RWPE2 (cell line): ENCODE measurements at regions not wholly inside any gene's neighbourhood (a gene's known extent, or its start where the extent isn't known, plus 50 kb on each side); places are given as distances from the start of the nearest gene placed in this dataset.
A peak's percentile ranks its signal among the peaks of the same experiment; 100 is the strongest.

Experiments
- ATAC-seq: fragments of 200-7000 bp; cut with Tn5 transposase; 3 replicates; pipeline ENCODE4 v1.9.1; 2021; ENCODE audit warnings: low read depth
- DNase-seq: peaks from one replicate; pipeline ENCODE4 v3.0.0-alpha.2; 2020; ENCODE audit warnings: low spot score
- H3K27ac ChIP-seq: fragments of 450-650 bp; 2 replicates; pipeline ENCODE4 v1.5.1; 2017; ENCODE audit warnings: mild to moderate bottlenecking; ENCODE audit not compliant: poor library complexity, severe bottlenecking
- H3K27me3 ChIP-seq: fragments of 250-450 bp; sonication (Bioruptor Pico); 2 replicates; pipeline ENCODE4 v1.5.1; 2021; ENCODE audit warnings: mild to moderate bottlenecking, moderate library complexity; ENCODE audit not compliant: insufficient read depth, poor library complexity, severe bottlenecking
- H3K36me3 ChIP-seq: fragments of 250-450 bp; sonication (Bioruptor Pico); 2 replicates; pipeline ENCODE4 v1.5.1; 2020; ENCODE audit warnings: low read depth, mild to moderate bottlenecking, moderate library complexity
- H3K4me1 ChIP-seq: fragments of 250-450 bp; sonication (Bioruptor Pico); 2 replicates; pipeline ENCODE4 v1.5.1; 2021; ENCODE audit warnings: mild to moderate bottlenecking, moderate library complexity; ENCODE audit not compliant: insufficient read depth, poor library complexity, severe bottlenecking
- H3K4me3 ChIP-seq: fragments of 250-450 bp; sonication (Bioruptor Pico); 2 replicates; pipeline ENCODE4 v1.5.1; 2021; ENCODE audit warnings: mild to moderate bottlenecking, moderate library complexity; ENCODE audit not compliant: severe bottlenecking
- H3K9me3 ChIP-seq: fragments of 250-450 bp; sonication (Bioruptor Pico); 2 replicates; pipeline ENCODE4 v1.5.1; 2021; ENCODE audit warnings: mild to moderate bottlenecking, moderate library complexity; ENCODE audit not compliant: severe bottlenecking
- CTCF ChIP-seq: fragments of 450-650 bp; IDR thresholded peaks from one replicate; pipeline ENCODE4 v1.5.1; 2017; ENCODE audit warnings: mild to moderate bottlenecking, moderate library complexity; ENCODE audit not compliant: poor library complexity, severe bottlenecking

DNA sequence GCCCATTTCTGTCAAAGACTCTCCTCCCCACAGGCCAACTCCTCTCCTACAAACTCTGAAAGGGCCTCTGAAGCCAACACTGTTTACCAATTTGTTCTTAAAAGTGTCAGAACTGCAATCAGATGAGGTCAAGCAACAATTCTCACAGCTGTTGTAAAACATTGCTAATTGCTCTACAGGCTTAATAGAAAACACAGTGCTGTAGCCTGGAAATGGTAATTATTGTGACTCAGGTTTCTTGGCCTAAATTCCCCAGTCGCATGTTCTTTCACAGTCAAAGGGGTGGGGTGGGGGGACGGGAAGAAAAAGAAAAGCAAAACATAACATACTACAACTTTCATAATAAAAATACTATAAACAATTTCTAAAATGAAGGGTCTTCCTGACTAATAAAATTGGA, 343.2 kb downstream of the DMAC1 start:
- no peak for TF ChIP-seq CTCF
- H3K9me3 ChIP-seq: no peaks in the 10 kb centered on the region
- H3K4me3 ChIP-seq: no peak overlapping the region
- no peaks in the 10 kb centered on the region for H3K27me3 ChIP-seq
- ATAC-seq (no peak), DNase-seq (no peak)
- H3K27ac ChIP-seq: no peak overlapping the region
- H3K4me1 ChIP-seq: no peaks in the 10 kb centered on the region
- no peaks in the 10 kb centered on the region for H3K36me3 ChIP-seq

DNA sequence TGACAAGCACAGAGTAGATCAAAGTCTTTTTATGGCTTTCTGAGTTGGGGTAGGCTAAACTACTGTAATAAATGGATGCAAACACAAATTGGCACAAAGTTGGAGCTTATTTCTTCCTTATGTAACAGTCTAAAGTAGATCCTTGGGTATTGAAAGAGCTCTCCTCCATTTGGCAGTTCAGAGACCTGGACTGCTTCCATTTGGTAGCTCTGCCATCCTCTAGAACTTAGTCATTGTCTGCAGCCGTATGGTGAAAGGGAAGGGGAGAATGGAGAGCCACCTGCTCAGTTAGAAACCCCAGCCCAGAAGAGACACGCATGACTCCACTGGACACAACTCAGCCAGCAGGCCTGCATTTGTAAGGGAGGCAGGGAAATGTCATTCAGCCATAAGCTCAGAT, 345.0 kb downstream of the DMAC1 start:
- no peaks in the 10 kb centered on the region for H3K9me3 ChIP-seq
- ATAC-seq (no peak), DNase-seq (no peak)
- no peak for TF ChIP-seq CTCF
- H3K27ac ChIP-seq: no peak overlapping the region
- no peaks in the 10 kb centered on the region for H3K27me3 ChIP-seq
- no peaks in the 10 kb centered on the region for H3K36me3 ChIP-seq
- H3K4me1 ChIP-seq: no peaks in the 10 kb centered on the region
- H3K4me3 ChIP-seq: no peak overlapping the region

GRCh38 chr9:7452378-7452777, 347.2 kb downstream of the DMAC1 start:
- Histone ChIP-seq H3K27me3 (no peaks in the 10 kb centered on the region), H3K36me3 (no peaks in the 10 kb centered on the region), H3K9me3 (peaks cover 6% of the 10 kb centered on the region), H3K4me1 (no peaks in the 10 kb centered on the region), H3K4me3 (no peak overlapping the region), H3K27ac (no peak overlapping the region)
- no peak for DNase-seq
- ATAC-seq: peak; percentile 74
- TF ChIP-seq CTCF: no peak

DNA sequence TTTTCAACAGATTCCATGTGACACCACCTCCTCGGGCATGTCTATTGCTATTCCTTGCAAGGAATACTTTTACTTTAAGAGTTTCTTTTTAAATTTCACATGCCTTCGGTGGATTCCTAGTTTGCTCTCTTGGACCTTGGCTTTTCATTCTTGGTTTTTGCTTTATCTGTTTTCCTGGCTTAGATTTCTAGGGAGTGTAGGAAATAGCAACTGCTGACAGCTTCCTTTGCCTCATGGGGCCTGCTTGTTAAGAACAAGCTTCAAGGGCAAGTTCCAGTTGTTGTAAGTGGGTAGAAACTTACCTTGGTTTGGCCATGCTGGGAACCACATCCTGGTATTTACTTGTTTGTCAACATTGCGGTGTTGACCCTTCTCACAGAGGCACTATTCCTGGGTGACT, 348.5 kb downstream of the DMAC1 start:
- H3K4me3 ChIP-seq: no peak overlapping the region
- ATAC-seq (no peak), DNase-seq (no peak)
- TF ChIP-seq CTCF: no peak
- peaks cover 6% of the 10 kb centered on the region for H3K9me3 ChIP-seq
- H3K36me3 ChIP-seq: no peaks in the 10 kb centered on the region
- H3K27me3 ChIP-seq: no peaks in the 10 kb centered on the region
- H3K4me1 ChIP-seq: no peaks in the 10 kb centered on the region
- no peak overlapping the region for H3K27ac ChIP-seq

DNA sequence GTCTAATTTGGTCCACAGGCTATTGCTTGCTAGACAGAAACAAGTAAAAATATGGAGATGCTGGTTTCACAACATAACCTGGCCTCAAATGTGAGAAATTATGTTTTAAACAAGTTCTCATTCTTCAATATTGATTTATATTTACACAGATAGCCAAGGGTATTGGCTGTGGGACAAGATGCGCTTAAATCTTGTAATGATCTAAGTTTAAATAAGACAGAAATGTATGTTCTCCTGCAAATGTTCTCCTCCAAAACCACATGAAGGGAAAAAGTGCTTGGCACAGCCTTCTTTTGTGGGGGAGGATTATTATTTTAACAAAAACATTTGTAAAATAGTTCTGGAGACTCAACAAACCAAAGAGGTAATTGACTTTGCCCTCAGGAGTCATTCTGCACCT, 356.0 kb downstream of the DMAC1 start:
- TF ChIP-seq CTCF: no peak
- no peak overlapping the region for H3K4me3 ChIP-seq
- peaks cover 6% of the 10 kb centered on the region for H3K9me3 ChIP-seq
- DNase-seq (no peak), ATAC-seq (no peak)
- H3K4me1 ChIP-seq: no peaks in the 10 kb centered on the region
- H3K36me3 ChIP-seq: no peaks in the 10 kb centered on the region
- H3K27ac ChIP-seq: no peak overlapping the region
- no peaks in the 10 kb centered on the region for H3K27me3 ChIP-seq
